ENCODE measurements at regions not wholly inside any gene's neighbourhood (a gene's known extent, or its start where the extent isn't known, plus 50 kb on each side); places are given as distances from the start of the nearest gene placed in this dataset.

- H3K36me3 ChIP-seq (replicated peaks in 1 of 2; ENCODE audit: control insufficient read depth in 2 of 2, insufficient read depth in 2 of 2, low read length in 2 of 2): no peaks in the 10 kb centered on the region
- H3K4me3 ChIP-seq (ENCODE audit: low read length in 2 of 2): no peak overlapping the region
- H3K4me1 ChIP-seq (ENCODE audit: control insufficient read depth in 2 of 2, insufficient read depth in 1 of 2, low read depth in 1 of 2, low read length in 2 of 2): no peaks in the 10 kb centered on the region
- H3K18ac ChIP-seq (ENCODE audit: low read length): no peak overlapping the region
- no peak overlapping the region for H4K8ac ChIP-seq (ENCODE audit: low read depth, low read length)
- no peak overlapping the region for H2BK5ac ChIP-seq (ENCODE audit: low read length)
- H2BK12ac ChIP-seq (ENCODE audit: low read length): no peak overlapping the region
- no peak overlapping the region for H3K9ac ChIP-seq (ENCODE audit: low read depth, low read length, poor library complexity)
- H3K79me1 ChIP-seq (ENCODE audit: low read depth, low read length): peaks cover 3% of the 10 kb centered on the region
- H2BK120ac ChIP-seq (ENCODE audit: low read depth, low read length): no peak overlapping the region
- H3K9me3 ChIP-seq (replicated peaks in 1 of 2; ENCODE audit: control insufficient read depth in 2 of 2, insufficient read depth in 1 of 2, low read depth in 1 of 2, low read length in 2 of 2): peaks cover 0 to 2% of the 10 kb centered on the region in 2 donors
- H3K27ac ChIP-seq (replicated peaks; ENCODE audit: low read length): no peak overlapping the region
- no CpG with 5 or more reads among the region's 14 CpGs for WGBS, 2 donors (ENCODE audit: extremely low coverage in 2 of 2, insufficient read length in 2 of 2, insufficient replicate concordance in 1 of 2)
- H2AFZ ChIP-seq (ENCODE audit: low read length): no peak overlapping the region
- DNase-seq (ENCODE audit: low spot score): no peak
- H4K91ac ChIP-seq (ENCODE audit: low read depth, low read length, poor library complexity): no peak overlapping the region
- peaks cover 0 to 11% (median 0%) of the 10 kb centered on the region in 3 experiments for H3K27me3 ChIP-seq (ENCODE audit: control insufficient read depth in 3 of 3, insufficient read depth in 3 of 3, low read depth in 1 of 3, low read length in 3 of 3)
- H3K4me2 ChIP-seq (ENCODE audit: insufficient read depth, low read length, poor library complexity, severe bottlenecking): no peak overlapping the region
- H2BK15ac ChIP-seq (ENCODE audit: low read length): no peak overlapping the region
- H2AK5ac ChIP-seq (ENCODE audit: low read depth, low read length): no peak overlapping the region
- no peak overlapping the region for H3K23ac ChIP-seq (ENCODE audit: low read depth, low read length, poor library complexity)
- no peak overlapping the region for H3K14ac ChIP-seq (ENCODE audit: low read length)
- no peak overlapping the region for H3K4ac ChIP-seq (ENCODE audit: low read length)
These were observed 421.5 kb downstream of the BRD1 start for GRCh38 chr22:49406047-49406650.

GRCh38 chr22:49405590-49405989 lies 422.1 kb downstream of the BRD1 start:
- H2BK12ac ChIP-seq (ENCODE audit: low read length): no peak overlapping the region
- no peak overlapping the region for H2BK15ac ChIP-seq (ENCODE audit: low read length)
- H3K27me3 ChIP-seq (ENCODE audit: control insufficient read depth in 3 of 3, insufficient read depth in 3 of 3, low read depth in 1 of 3, low read length in 3 of 3): peaks cover 0 to 11% (median 0%) of the 10 kb centered on the region in 3 experiments
- peaks cover 3% of the 10 kb centered on the region for H3K79me1 ChIP-seq (ENCODE audit: low read depth, low read length)
- no peak overlapping the region for H2AK5ac ChIP-seq (ENCODE audit: low read depth, low read length)
- H4K91ac ChIP-seq (ENCODE audit: low read depth, low read length, poor library complexity): no peak overlapping the region
- H3K9ac ChIP-seq (ENCODE audit: low read depth, low read length, poor library complexity): no peak overlapping the region
- no peak overlapping the region for H3K14ac ChIP-seq (ENCODE audit: low read length)
- no peak overlapping the region for H2AFZ ChIP-seq (ENCODE audit: low read length)
- WGBS, 2 donors (ENCODE audit: extremely low coverage in 2 of 2, insufficient read length in 2 of 2, insufficient replicate concordance in 1 of 2): no CpG with 5 or more reads among the region's 3 CpGs
- no peak overlapping the region for H2BK5ac ChIP-seq (ENCODE audit: low read length)
- no peak overlapping the region for H3K4me3 ChIP-seq (ENCODE audit: low read length in 2 of 2)
- DNase-seq (ENCODE audit: low spot score): no peak
- H4K8ac ChIP-seq (ENCODE audit: low read depth, low read length): no peak overlapping the region
- no peak overlapping the region for H3K4ac ChIP-seq (ENCODE audit: low read length)
- H3K4me2 ChIP-seq (ENCODE audit: insufficient read depth, low read length, poor library complexity, severe bottlenecking): no peak overlapping the region
- no peaks in the 10 kb centered on the region for H3K36me3 ChIP-seq (replicated peaks in 1 of 2; ENCODE audit: control insufficient read depth in 2 of 2, insufficient read depth in 2 of 2, low read length in 2 of 2)
- no peak overlapping the region for H3K23ac ChIP-seq (ENCODE audit: low read depth, low read length, poor library complexity)
- peaks cover 0 to 2% of the 10 kb centered on the region in 2 donors for H3K9me3 ChIP-seq (replicated peaks in 1 of 2; ENCODE audit: control insufficient read depth in 2 of 2, insufficient read depth in 1 of 2, low read depth in 1 of 2, low read length in 2 of 2)
- H3K4me1 ChIP-seq (ENCODE audit: control insufficient read depth in 2 of 2, insufficient read depth in 1 of 2, low read depth in 1 of 2, low read length in 2 of 2): no peaks in the 10 kb centered on the region
- no peak overlapping the region for H3K18ac ChIP-seq (ENCODE audit: low read length)
- no peak overlapping the region for H3K27ac ChIP-seq (replicated peaks; ENCODE audit: low read length)
- no peak overlapping the region for H2BK120ac ChIP-seq (ENCODE audit: low read depth, low read length)

- Histone ChIP-seq H3K27me3 (ENCODE audit: control insufficient read depth in 3 of 3, insufficient read depth in 3 of 3, low read depth in 1 of 3, low read length in 3 of 3) (peaks cover 0 to 11% (median 0%) of the 10 kb centered on the region in 3 experiments), H4K91ac (ENCODE audit: low read depth, low read length, poor library complexity) (no peak overlapping the region), H3K9me3 (replicated peaks in 1 of 2; ENCODE audit: control insufficient read depth in 2 of 2, insufficient read depth in 1 of 2, low read depth in 1 of 2, low read length in 2 of 2) (peaks cover 0 to 2% of the 10 kb centered on the region in 2 donors), H3K27ac (replicated peaks; ENCODE audit: low read length) (no peak overlapping the region), H3K4me1 (ENCODE audit: control insufficient read depth in 2 of 2, insufficient read depth in 1 of 2, low read depth in 1 of 2, low read length in 2 of 2) (no peaks in the 10 kb centered on the region), H2BK120ac (ENCODE audit: low read depth, low read length) (no peak overlapping the region), H3K79me1 (ENCODE audit: low read depth, low read length) (peaks cover 3% of the 10 kb centered on the region), H4K8ac (ENCODE audit: low read depth, low read length) (no peak overlapping the region), H3K4ac (ENCODE audit: low read length) (no peak overlapping the region), H2BK15ac (ENCODE audit: low read length) (no peak overlapping the region), H3K4me2 (ENCODE audit: insufficient read depth, low read length, poor library complexity, severe bottlenecking) (peak overlapping the region; percentile 0), H3K23ac (ENCODE audit: low read depth, low read length, poor library complexity) (no peak overlapping the region), H2AFZ (ENCODE audit: low read length) (no peak overlapping the region), H2BK5ac (ENCODE audit: low read length) (no peak overlapping the region), H3K36me3 (replicated peaks in 1 of 2; ENCODE audit: control insufficient read depth in 2 of 2, insufficient read depth in 2 of 2, low read length in 2 of 2) (no peaks in the 10 kb centered on the region), H2AK5ac (ENCODE audit: low read depth, low read length) (peak overlapping the region; percentile 32), H2BK12ac (ENCODE audit: low read length) (no peak overlapping the region), H3K9ac (ENCODE audit: low read depth, low read length, poor library complexity) (no peak overlapping the region), H3K14ac (ENCODE audit: low read length) (no peak overlapping the region), H3K4me3 (ENCODE audit: low read length in 2 of 2) (no peak overlapping the region), H3K18ac (ENCODE audit: low read length) (peak overlapping the region; percentile 45)
- DNase-seq (ENCODE audit: low spot score): no peak
- WGBS, 2 donors (ENCODE audit: extremely low coverage in 2 of 2, insufficient read length in 2 of 2, insufficient replicate concordance in 1 of 2): no CpG with 5 or more reads among the region's 27 CpGs
These were observed 423.0 kb downstream of the BRD1 start for GRCh38 chr22:49404576-49405241.

- DNase-seq (ENCODE audit: low spot score): no peak
- H3K4me2 ChIP-seq (ENCODE audit: insufficient read depth, low read length, poor library complexity, severe bottlenecking): no peak overlapping the region
- H2BK5ac ChIP-seq (ENCODE audit: low read length): no peak overlapping the region
- no peak overlapping the region for H2AK5ac ChIP-seq (ENCODE audit: low read depth, low read length)
- H3K79me1 ChIP-seq (ENCODE audit: low read depth, low read length): peaks cover 3% of the 10 kb centered on the region
- H3K4me3 ChIP-seq (ENCODE audit: low read length in 2 of 2): no peak overlapping the region
- no peak overlapping the region for H2BK12ac ChIP-seq (ENCODE audit: low read length)
- H3K9ac ChIP-seq (ENCODE audit: low read depth, low read length, poor library complexity): no peak overlapping the region
- H2BK120ac ChIP-seq (ENCODE audit: low read depth, low read length): no peak overlapping the region
- peaks cover 0 to 11% (median 0%) of the 10 kb centered on the region in 3 experiments for H3K27me3 ChIP-seq (ENCODE audit: control insufficient read depth in 3 of 3, insufficient read depth in 3 of 3, low read depth in 1 of 3, low read length in 3 of 3)
- H3K18ac ChIP-seq (ENCODE audit: low read length): peak overlapping the region; percentile 16
- no peaks in the 10 kb centered on the region for H3K36me3 ChIP-seq (replicated peaks in 1 of 2; ENCODE audit: control insufficient read depth in 2 of 2, insufficient read depth in 2 of 2, low read length in 2 of 2)
- no peak overlapping the region for H3K27ac ChIP-seq (replicated peaks; ENCODE audit: low read length)
- H2AFZ ChIP-seq (ENCODE audit: low read length): no peak overlapping the region
- H3K4me1 ChIP-seq (ENCODE audit: control insufficient read depth in 2 of 2, insufficient read depth in 1 of 2, low read depth in 1 of 2, low read length in 2 of 2): no peaks in the 10 kb centered on the region
- peaks cover 0 to 2% of the 10 kb centered on the region in 2 donors for H3K9me3 ChIP-seq (replicated peaks in 1 of 2; ENCODE audit: control insufficient read depth in 2 of 2, insufficient read depth in 1 of 2, low read depth in 1 of 2, low read length in 2 of 2)
- no CpG with 5 or more reads among the region's 10 CpGs for WGBS, 2 donors (ENCODE audit: extremely low coverage in 2 of 2, insufficient read length in 2 of 2, insufficient replicate concordance in 1 of 2)
- H3K23ac ChIP-seq (ENCODE audit: low read depth, low read length, poor library complexity): no peak overlapping the region
- H3K4ac ChIP-seq (ENCODE audit: low read length): no peak overlapping the region
- no peak overlapping the region for H3K14ac ChIP-seq (ENCODE audit: low read length)
- no peak overlapping the region for H4K8ac ChIP-seq (ENCODE audit: low read depth, low read length)
- no peak overlapping the region for H2BK15ac ChIP-seq (ENCODE audit: low read length)
- no peak overlapping the region for H4K91ac ChIP-seq (ENCODE audit: low read depth, low read length, poor library complexity)
These were observed 423.7 kb downstream of the BRD1 start for GRCh38 chr22:49404020-49404419.
